ENCODE measurements at regions not wholly inside any gene's neighbourhood (a gene's known extent, or its start where the extent isn't known, plus 50 kb on each side); places are given as distances from the start of the nearest gene placed in this dataset.
"Not testable (repeated sequence)": the region's sequence is repeated elsewhere in the genome, so short reads cannot be mapped to it uniquely, and the experiment has no call there.

DNA sequence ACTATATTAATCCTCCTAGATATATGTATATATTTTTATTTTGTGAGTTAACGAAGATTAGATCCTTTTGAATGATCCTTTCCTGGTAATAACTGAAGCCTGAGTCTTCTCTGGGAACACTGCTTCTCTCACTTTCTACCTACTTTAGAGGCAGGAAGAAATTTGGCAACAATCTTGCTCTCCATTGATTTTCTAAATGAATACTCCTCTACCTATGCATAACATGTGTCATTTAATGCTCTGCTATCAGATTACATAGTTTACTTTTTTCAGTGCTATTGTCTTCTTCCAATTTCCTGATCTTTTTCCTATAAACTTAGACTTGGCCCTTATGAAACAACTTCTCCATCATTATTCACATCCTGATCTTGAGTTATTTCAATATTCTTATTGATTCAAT is 60.4 kb upstream of the PDHA2 start:
- DNase-seq (ENCODE audit: low spot score) = no peak

GRCh38 chr4:95778666-95779065 is 61.2 kb upstream of the PDHA2 start:
- DNase-seq (ENCODE audit: low spot score) = no peak

- DNase-seq (ENCODE audit: low spot score) = not testable (repeated sequence)
These were observed 69.3 kb upstream of the PDHA2 start for GRCh38 chr4:95770605-95771004.

DNA sequence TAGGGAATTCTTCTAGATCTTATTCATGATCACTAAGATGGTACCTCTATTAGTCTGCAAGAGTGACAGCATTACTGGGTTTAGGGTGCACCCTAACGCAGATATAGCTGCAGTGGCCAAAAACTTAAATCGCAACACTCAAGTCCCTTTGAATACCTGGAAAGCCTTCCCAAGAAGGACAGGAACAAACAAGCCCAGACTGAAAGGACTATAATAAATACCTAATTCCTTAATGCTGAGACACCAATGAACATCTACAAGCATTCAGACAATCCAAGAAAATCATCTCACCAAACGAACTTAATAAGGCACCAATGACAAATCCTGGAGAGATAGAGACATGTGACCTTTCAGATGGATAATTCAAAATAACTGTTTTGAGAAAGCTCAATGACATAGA is 74.9 kb upstream of the PDHA2 start:
- DNase-seq (ENCODE audit: low spot score) = no peak

GRCh38 chr4:95761871-95762270 is 78.0 kb upstream of the PDHA2 start:
- no peak for DNase-seq (ENCODE audit: low spot score)

DNA sequence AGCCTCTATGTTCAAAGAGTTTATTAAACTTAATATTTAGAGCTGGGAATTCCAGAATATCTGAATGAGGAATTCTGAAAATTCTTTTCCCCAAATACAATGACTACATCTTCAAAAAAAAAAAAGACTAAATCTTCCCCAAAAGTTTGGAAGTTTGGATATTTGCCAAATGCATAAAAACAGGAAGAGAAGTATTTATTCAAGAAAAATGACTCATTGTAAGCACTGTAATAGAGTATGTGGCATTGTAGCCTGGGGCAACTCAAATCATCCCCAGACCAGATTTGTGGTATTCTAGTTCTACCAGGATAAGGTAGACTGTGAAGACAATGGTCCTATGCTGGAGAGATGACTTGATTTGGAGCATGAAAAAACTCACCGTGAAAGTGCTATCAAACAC is 78.5 kb upstream of the PDHA2 start:
- no peak for DNase-seq (ENCODE audit: low spot score)

- DNase-seq (ENCODE audit: low spot score) = not testable (repeated sequence)
These were observed 79.2 kb upstream of the PDHA2 start for GRCh38 chr4:95760646-95761045.

- DNase-seq (ENCODE audit: low spot score) = no peak
These were observed 81.9 kb upstream of the PDHA2 start for GRCh38 chr4:95758001-95758400.

GRCh38 chr4:95754667-95755066 is 85.2 kb upstream of the PDHA2 start:
- no peak for DNase-seq (ENCODE audit: low spot score)

GRCh38 chr4:95749204-95749603 is 90.7 kb upstream of the PDHA2 start:
- DNase-seq (ENCODE audit: low spot score) = no peak

DNA sequence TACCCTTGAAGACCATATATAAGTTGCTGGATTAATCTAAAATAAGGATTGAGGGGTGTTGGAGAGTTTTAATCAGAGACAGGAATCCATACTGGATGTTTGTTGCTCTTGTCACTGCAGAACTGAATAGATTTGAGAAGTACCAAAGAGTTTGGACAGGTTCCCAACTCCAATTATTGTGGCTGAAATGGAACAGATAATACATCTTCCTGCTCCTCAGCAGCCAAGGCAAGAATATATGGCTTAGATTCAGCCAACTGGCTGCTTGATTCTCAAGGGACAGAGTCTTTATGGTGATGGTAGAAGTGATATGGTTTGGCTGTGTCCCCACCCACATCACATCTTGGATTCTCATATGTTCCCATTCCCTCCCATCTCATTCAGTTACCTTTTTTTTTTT is 97.0 kb upstream of the PDHA2 start:
- DNase-seq (ENCODE audit: low spot score) = no peak

- DNase-seq (ENCODE audit: low spot score) = no peak
These were observed 97.7 kb upstream of the PDHA2 start for GRCh38 chr4:95742179-95742578.

GRCh38 chr4:95732061-95732460 is 107.8 kb upstream of the PDHA2 start:
- peak; percentile 17 for DNase-seq (ENCODE audit: low spot score)

GRCh38 chr4:95729596-95729995 is 110.3 kb upstream of the PDHA2 start:
- DNase-seq (ENCODE audit: low spot score) = no peak

DNA sequence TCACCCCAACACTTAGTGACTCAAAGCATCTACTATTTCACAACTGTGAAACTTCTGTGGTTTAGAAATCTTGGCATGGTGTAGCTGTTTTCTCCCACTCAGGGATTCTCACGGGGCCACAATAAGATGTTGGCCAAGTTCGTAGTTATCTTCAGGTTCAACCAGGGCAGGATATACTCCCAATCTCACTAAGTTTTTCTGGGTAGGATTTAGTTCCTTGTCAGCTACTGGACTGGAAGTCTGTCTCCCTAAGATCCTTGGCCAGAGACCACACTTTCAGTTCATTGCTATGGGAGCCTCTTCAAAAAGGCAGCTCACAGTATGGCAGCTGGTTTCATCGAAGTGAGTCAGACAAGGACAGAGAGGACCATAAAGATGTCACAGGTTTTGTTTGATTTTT is 111.7 kb upstream of the PDHA2 start:
- DNase-seq (ENCODE audit: low spot score) = no peak

- DNase-seq (ENCODE audit: low spot score) = no peak
These were observed 124.1 kb upstream of the PDHA2 start for GRCh38 chr4:95715830-95716229.

- DNase-seq (ENCODE audit: low spot score) = no peak
These were observed 125.3 kb upstream of the PDHA2 start for GRCh38 chr4:95714571-95714970.

GRCh38 chr4:95705323-95705722 is 134.6 kb upstream of the PDHA2 start:
- no peak for DNase-seq (ENCODE audit: low spot score)

DNA sequence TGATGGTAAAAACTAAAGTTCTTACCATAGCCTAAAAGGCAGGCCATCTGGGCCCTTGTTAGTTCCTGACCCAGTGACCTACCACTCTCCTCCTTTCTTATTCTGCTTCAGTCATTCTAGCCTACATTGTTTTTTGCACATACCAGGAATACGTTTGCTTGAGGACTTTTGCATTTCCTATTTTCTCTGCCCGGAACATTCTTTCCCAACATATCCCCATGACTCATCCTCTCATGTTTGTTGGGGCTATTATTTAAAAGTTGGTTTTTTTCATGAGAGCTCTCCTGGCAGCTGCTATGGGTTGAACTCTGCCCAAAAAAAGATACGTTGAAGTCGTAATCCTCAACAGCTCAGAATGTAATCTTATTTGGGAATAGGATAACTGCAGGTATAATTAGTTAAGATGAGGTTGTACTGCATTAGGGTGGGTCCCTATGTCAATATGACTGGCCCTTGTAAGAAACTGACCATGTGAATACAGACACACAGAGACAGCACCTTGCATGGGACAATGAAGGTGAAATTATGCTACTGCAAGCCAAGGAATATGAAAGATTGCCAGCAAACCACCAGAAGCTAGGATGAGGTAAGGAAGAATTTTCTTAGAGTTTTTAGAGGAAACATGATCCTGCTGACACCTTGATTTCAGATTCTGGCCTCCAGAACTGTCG is 138.3 kb upstream of the PDHA2 start:
- DNase-seq (ENCODE audit: low spot score) = no peak

DNA sequence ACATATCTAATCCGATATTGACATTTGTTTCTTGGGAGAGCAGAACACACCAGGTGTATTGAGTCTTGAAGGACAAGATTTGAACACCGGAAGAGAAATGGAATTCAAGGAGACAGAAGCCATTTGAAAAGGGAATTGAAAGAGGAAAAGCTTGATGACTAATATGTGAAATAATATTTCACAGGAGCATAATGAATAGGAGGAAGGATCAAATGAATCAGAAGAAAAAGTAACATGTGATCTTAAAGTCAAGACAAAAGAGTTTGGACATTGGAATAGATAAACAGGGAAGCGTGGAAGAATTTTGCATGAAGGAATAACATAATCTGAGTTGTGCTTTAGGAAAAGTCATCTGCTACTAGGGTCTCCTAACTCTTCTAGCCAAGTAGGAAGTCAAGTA is 145.5 kb upstream of the PDHA2 start:
- DNase-seq (ENCODE audit: low spot score) = no peak

GRCh38 chr4:95693594-95693993 is 144.8 kb upstream of the UNC5C start:
- peak; percentile 2 for DNase-seq (ENCODE audit: low spot score)

- no peak for DNase-seq (ENCODE audit: low spot score)
These were observed 127.4 kb upstream of the UNC5C start for GRCh38 chr4:95676190-95676589.

DNA sequence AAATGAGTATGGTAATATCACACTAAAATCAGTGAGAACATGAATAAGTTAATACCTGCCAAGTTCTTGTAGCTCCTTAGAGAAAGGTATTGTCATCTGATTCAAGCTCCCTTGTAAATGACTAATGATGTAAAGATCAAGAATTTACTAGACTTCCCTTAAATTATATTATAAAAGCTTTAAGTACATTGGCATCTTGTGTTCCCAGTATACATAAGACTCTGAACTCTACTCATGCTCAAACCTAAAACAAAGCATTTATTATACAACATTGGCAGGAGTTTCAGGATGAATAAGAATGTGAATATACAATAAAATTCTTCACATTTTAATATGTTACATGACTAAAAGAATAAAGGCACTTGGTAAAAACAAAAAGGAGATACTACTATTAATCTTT is 126.8 kb upstream of the UNC5C start:
- DNase-seq (ENCODE audit: low spot score) = no peak

DNA sequence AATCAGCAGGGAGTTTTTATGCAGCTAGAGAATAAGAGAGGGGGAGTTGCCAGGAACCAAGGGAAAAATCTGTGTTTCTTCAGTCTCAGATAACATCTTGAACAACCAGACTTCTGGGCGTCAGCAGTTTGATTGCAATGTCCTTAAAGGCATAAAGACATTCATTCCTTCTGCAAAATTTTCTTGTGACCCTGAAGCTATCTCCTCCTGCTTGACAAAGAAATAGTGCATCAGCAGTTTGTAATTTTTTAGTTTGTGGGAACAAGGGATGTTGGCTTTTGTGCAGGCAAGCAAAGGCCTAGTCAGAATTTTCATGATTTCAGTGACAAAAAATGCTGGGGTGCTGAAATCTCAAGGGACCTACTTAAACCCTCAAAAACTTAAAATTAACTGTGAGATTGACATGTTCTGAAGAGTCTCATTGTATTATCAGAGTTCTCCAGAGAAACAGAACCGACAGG is 125.8 kb upstream of the UNC5C start:
- no peak for DNase-seq (ENCODE audit: low spot score)

- DNase-seq (ENCODE audit: low spot score) = no peak
These were observed 124.0 kb upstream of the UNC5C start for GRCh38 chr4:95672811-95673210.
